SK-N-SH (cell line): ENCODE measurements at regions not wholly inside any gene's neighbourhood (a gene's known extent, or its start where the extent isn't known, plus 50 kb on each side); places are given as distances from the start of the nearest gene placed in this dataset.

ENCODE experiments used
- CTCF ChIA-PET: fragments of 300-600, 350-600 bp; formaldehyde crosslinking; extraction: SDS; loops from one replicate; lab custom pipeline; 2021; lab: Yijun Ruan, JAX
- POLR2A ChIA-PET: fragments of 350-600 bp; sonication (Branson Sonifier 250); formaldehyde crosslinking; extraction: SDS; loops from one replicate; lab custom pipeline; 2020; ENCODE audit warnings: antibody characterized with exemption, inconsistent platforms; lab: Yijun Ruan, JAX
- DNase-seq: peaks from one replicate; pipeline ENCODE4 v3.0.0; 2012
- H2AFZ ChIP-seq: fragments of 200-600 bp; sonication (generic); 2 replicates; pipeline ENCODE4 v1.8.1; 2016; ENCODE audit warnings: antibody characterized with exemption, mild to moderate bottlenecking, low read depth
- H3F3A ChIP-seq: fragments of 200-600 bp; sonication (generic); replicated peaks from 2 replicates; pipeline ENCODE3; 2016; ENCODE audit warnings: antibody characterized with exemption, mild to moderate bottlenecking; ENCODE audit not compliant: insufficient read depth
- H3K27ac ChIP-seq, 2 experiments: fragments of 200-500 bp in 1 of 2; fragments of 200-600 bp in 1 of 2; sonication (Bioruptor generic) in 1 of 2; sonication (generic), shearing (Covaris generic) in 1 of 2; 2 replicates each; pipeline versions ENCODE4 v1.5.1 to v1.6.1; 2014 to 2016; ENCODE audit warnings: low read depth in 2 of 2, inconsistent platforms in 1 of 2, low read length in 1 of 2, mild to moderate bottlenecking in 1 of 2, mixed read lengths in 1 of 2
- H3K27me3 ChIP-seq: fragments of 200-600 bp; sonication (generic), shearing (Covaris generic); 2 replicates; pipeline ENCODE4 v1.6.1; 2016; ENCODE audit warnings: mixed run types; ENCODE audit not compliant: insufficient read depth
- H3K36me3 ChIP-seq, 2 experiments: fragments of 200-500 bp in 1 of 2; fragments of 200-600 bp in 1 of 2; sonication (Bioruptor generic) in 1 of 2; sonication (generic) in 1 of 2; replicated peaks in 1 of 2; 2 replicates each; pipeline versions ENCODE3 to v1.5.1; 2014 to 2016; ENCODE audit warnings: low read length in 1 of 2, mild to moderate bottlenecking in 1 of 2; ENCODE audit not compliant: insufficient read depth in 2 of 2, control insufficient read depth in 1 of 2
- H3K4me1 ChIP-seq, 2 experiments: fragments of 200-500 bp in 1 of 2; fragments of 200-600 bp in 1 of 2; sonication (Bioruptor generic) in 1 of 2; sonication (generic), shearing (Covaris generic) in 1 of 2; 2 replicates each; pipeline versions ENCODE4 v1.5.1 to v1.6.1; 2014 to 2016; ENCODE audit warnings: low read depth in 1 of 2, low read length in 1 of 2, mixed run types in 1 of 2; ENCODE audit not compliant: insufficient read depth in 2 of 2, control insufficient read depth in 1 of 2
- H3K4me2 ChIP-seq: fragments of 200-600 bp; sonication (generic), shearing (Covaris generic); 2 replicates; pipeline ENCODE4 v1.6.1; 2017; ENCODE audit warnings: mixed run types
- H3K4me3 ChIP-seq, 2 experiments: fragments of 200-500 bp in 1 of 2; fragments of 200-600 bp in 1 of 2; sonication (Bioruptor generic) in 1 of 2; sonication (generic), shearing (Covaris generic) in 1 of 2; 2 replicates each; pipeline versions ENCODE4 v1.5.1 to v1.8.1; 2014 to 2016; ENCODE audit warnings: low read depth in 2 of 2, inconsistent platforms in 1 of 2, low read length in 1 of 2, mild to moderate bottlenecking in 1 of 2, mixed read lengths in 1 of 2, moderate library complexity in 1 of 2
- H3K79me2 ChIP-seq: fragments of 200-600 bp; sonication (generic); 2 replicates; pipeline ENCODE4 v1.8.1; 2017; ENCODE audit warnings: mild to moderate bottlenecking; ENCODE audit not compliant: insufficient read depth
- H3K9ac ChIP-seq: fragments of 200-600 bp; sonication (generic); 2 replicates; pipeline ENCODE4 v1.6.1; 2017; ENCODE audit warnings: mixed run types
- H3K9me2 ChIP-seq: fragments of 200-600 bp; sonication (generic); 2 replicates; pipeline ENCODE4 v1.6.1; 2017; ENCODE audit warnings: mixed run types
- H3K9me3 ChIP-seq: fragments of 200-600 bp; sonication (generic); 2 replicates; pipeline ENCODE4 v1.6.1; 2017; ENCODE audit warnings: mixed run types, mild to moderate bottlenecking, moderate library complexity
- H4K20me1 ChIP-seq: fragments of 200-600 bp; sonication (generic); 2 replicates; pipeline ENCODE4 v1.6.1; 2017; ENCODE audit warnings: mild to moderate bottlenecking, mixed run types; ENCODE audit not compliant: insufficient read depth
- CHD2 ChIP-seq: fragments of 150-350 bp; IDR thresholded peaks from 2 replicates; pipeline ENCODE4 v1.6.1; 2018; ENCODE audit warnings: low read length; ENCODE audit not compliant: partially characterized antibody
- ELF1 ChIP-seq: IDR thresholded peaks from 2 replicates; pipeline ENCODE4 v1.4.0; 2012
- EP300 ChIP-seq, 2 experiments: IDR thresholded peaks; 2 replicates each; pipeline versions ENCODE4 v1.4.0 to v1.6.1; 2012; ENCODE audit warnings: borderline replicate concordance in 1 of 2, low read depth in 1 of 2, low read length in 1 of 2
- EZH2phosphoT487 ChIP-seq: fragments of 200-600 bp; sonication (generic); IDR thresholded peaks from 2 replicates; pipeline ENCODE4 v1.6.1; 2017; ENCODE audit warnings: low read depth, mixed run types, mild to moderate bottlenecking, antibody characterized with exemption, moderate library complexity, borderline replicate concordance
- FOSL2 ChIP-seq: IDR thresholded peaks from 2 replicates; pipeline ENCODE4 v1.4.0; 2012; ENCODE audit warnings: low read depth, mild to moderate bottlenecking, moderate library complexity, borderline replicate concordance
- FOXJ3 ChIP-seq: sonication (generic); formaldehyde crosslinking; IDR thresholded peaks from 2 replicates; pipeline ENCODE4 v1.5.1; 2020; ENCODE audit warnings: mild to moderate bottlenecking, missing genetic modification reagents
- GABPA ChIP-seq: IDR thresholded peaks from 2 replicates; pipeline ENCODE4 v1.4.0; 2012; ENCODE audit warnings: low read depth, mild to moderate bottlenecking
- JUND ChIP-seq: IDR thresholded peaks from 2 replicates; pipeline ENCODE4 v1.4.0; 2012
- NRF1 ChIP-seq: IDR thresholded peaks from 2 replicates; pipeline ENCODE4 v1.6.1; 2012; ENCODE audit warnings: low read depth, mild to moderate bottlenecking, low read length
- PBX3 ChIP-seq: IDR thresholded peaks from 2 replicates; pipeline ENCODE4; 2012
- POLR2AphosphoS5 ChIP-seq: IDR thresholded peaks from 2 replicates; pipeline ENCODE4 v1.6.1; 2012; ENCODE audit warnings: low read depth, low read length
- RAD21 ChIP-seq: IDR thresholded peaks from 2 replicates; pipeline ENCODE4 v1.6.1; 2012; ENCODE audit warnings: mild to moderate bottlenecking, low read length
- RCOR1 ChIP-seq: fragments of 150-350 bp; IDR thresholded peaks from 2 replicates; pipeline ENCODE4 v1.6.1; 2017; ENCODE audit warnings: antibody characterized with exemption, low read length
- RXRA ChIP-seq: IDR thresholded peaks from 2 replicates; pipeline ENCODE4 v1.4.0; 2012; ENCODE audit warnings: low read depth, mild to moderate bottlenecking, borderline replicate concordance
- SIN3A ChIP-seq: IDR thresholded peaks from 2 replicates; pipeline ENCODE4 v1.6.1; 2012; ENCODE audit warnings: low read depth, mild to moderate bottlenecking, low read length, moderate library complexity, borderline replicate concordance
- SMC3 ChIP-seq: IDR thresholded peaks from 2 replicates; pipeline ENCODE4 v1.6.1; 2012; ENCODE audit warnings: low read depth, low read length, improper control_type of control experiment
- TAF1 ChIP-seq: IDR thresholded peaks from 2 replicates; pipeline ENCODE4 v1.6.1; 2012; ENCODE audit warnings: low read depth, mild to moderate bottlenecking, low read length, moderate library complexity, borderline replicate concordance
- TCF12 ChIP-seq: IDR thresholded peaks from 2 replicates; pipeline ENCODE4 v1.4.0; 2012
- YY1 ChIP-seq: IDR thresholded peaks from 2 replicates; pipeline ENCODE4 v1.4.0; 2012; ENCODE audit warnings: low read depth, mild to moderate bottlenecking
- WGBS: methylation state at CpG from one replicate; pipeline ENCODE4 v1.1.6; 2017; ENCODE audit warnings: low lambda C conversion rate; 5-methylcytosine and 5-hydroxymethylcytosine counted together
- TF ChIP-seq, protein P1 (sequence below): fragments of 150-350 bp; IDR thresholded peaks from 2 replicates; pipeline ENCODE4 v1.6.1; 2017; ENCODE audit warnings: antibody characterized with exemption, low read length, low read depth, borderline replicate concordance
- TF ChIP-seq, protein P2 (sequence below): IDR thresholded peaks from 2 replicates; pipeline ENCODE4 v1.4.0; 2012; ENCODE audit warnings: low read depth, borderline replicate concordance
- TF ChIP-seq, protein P3 (sequence below): fragments of 150-350 bp; IDR thresholded peaks from 2 replicates; pipeline ENCODE4 v1.6.1; 2016; ENCODE audit warnings: mild to moderate bottlenecking, low read depth, low read length

- no peak for TF ChIP-seq PBX3
These were observed 479.4 kb downstream of the IRS2 start (continued) for GRCh38 chr13:109307027-109307426.

DNA sequence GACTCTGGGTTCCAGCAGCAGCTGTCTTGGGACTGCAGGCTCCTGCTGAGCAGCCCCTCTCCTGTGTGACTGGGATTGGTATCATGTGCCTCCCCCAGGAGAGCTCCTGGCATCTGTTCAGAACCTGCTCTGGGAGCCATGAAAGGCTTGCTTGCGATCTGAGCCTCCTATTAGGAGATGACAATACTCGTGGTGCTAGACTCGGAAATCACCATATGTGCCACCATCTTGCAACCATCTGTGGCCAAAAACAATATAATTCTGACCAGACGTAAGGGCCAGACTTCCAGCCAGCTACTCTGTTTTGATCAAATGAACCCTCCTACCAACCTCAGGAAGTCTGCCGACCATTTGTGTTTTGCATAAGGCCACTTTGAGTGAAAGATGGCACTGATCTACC is 484.7 kb downstream of the IRS2 start:
- Histone ChIP-seq H3K4me2 (no peak overlapping the region), H3K27me3 (no peaks in the 10 kb centered on the region), H4K20me1 (no peaks in the 10 kb centered on the region), H3K9ac (no peak overlapping the region), H3K9me3 (no peaks in the 10 kb centered on the region), H3F3A (peaks cover 10% of the 10 kb centered on the region), H2AFZ (no peak overlapping the region), H3K9me2 (no peaks in the 10 kb centered on the region), H3K4me1 (peaks cover 0 to 9% of the 10 kb centered on the region in 2 experiments; a peak in 3 of 4 replicates), H3K4me3 (no peak overlapping the region), H3K27ac (peak overlapping the region in 1 of 2 experiments; percentile 71; a peak in 2 of 4 replicates), H3K36me3 (no peaks in the 10 kb centered on the region), H3K79me2 (no peaks in the 10 kb centered on the region)
- TF ChIP-seq RAD21, result no peak
- TF ChIP-seq, protein P1, sequence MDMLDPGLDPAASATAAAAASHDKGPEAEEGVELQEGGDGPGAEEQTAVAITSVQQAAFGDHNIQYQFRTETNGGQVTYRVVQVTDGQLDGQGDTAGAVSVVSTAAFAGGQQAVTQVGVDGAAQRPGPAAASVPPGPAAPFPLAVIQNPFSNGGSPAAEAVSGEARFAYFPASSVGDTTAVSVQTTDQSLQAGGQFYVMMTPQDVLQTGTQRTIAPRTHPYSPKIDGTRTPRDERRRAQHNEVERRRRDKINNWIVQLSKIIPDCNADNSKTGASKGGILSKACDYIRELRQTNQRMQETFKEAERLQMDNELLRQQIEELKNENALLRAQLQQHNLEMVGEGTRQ, result no peak
- TF ChIP-seq SMC3, result no peak
- 0 out of 2 replicates have a peak, but pooled peaks have one; percentile 10 for TF ChIP-seq TCF12
- peak in 1 of 2 experiments; percentile 35; a peak in 1 of 4 replicates for TF ChIP-seq EP300 (IDR thresholded peaks at IDR 0.05; ENCODE audit: borderline replicate concordance in 1 of 2, low read depth in 1 of 2, low read length in 1 of 2)
- TF ChIP-seq, protein P2, sequence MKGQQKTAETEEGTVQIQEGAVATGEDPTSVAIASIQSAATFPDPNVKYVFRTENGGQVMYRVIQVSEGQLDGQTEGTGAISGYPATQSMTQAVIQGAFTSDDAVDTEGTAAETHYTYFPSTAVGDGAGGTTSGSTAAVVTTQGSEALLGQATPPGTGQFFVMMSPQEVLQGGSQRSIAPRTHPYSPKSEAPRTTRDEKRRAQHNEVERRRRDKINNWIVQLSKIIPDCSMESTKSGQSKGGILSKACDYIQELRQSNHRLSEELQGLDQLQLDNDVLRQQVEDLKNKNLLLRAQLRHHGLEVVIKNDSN, result no peak
- no peak for TF ChIP-seq SIN3A
- TF ChIP-seq YY1, result no peak
- TF ChIP-seq CHD2, result peak; percentile 13
- no peak for TF ChIP-seq JUND
- TF ChIP-seq, protein P3, sequence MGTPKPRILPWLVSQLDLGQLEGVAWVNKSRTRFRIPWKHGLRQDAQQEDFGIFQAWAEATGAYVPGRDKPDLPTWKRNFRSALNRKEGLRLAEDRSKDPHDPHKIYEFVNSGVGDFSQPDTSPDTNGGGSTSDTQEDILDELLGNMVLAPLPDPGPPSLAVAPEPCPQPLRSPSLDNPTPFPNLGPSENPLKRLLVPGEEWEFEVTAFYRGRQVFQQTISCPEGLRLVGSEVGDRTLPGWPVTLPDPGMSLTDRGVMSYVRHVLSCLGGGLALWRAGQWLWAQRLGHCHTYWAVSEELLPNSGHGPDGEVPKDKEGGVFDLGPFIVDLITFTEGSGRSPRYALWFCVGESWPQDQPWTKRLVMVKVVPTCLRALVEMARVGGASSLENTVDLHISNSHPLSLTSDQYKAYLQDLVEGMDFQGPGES, result no peak
- TF ChIP-seq EZH2phosphoT487, result no peak
- TF ChIP-seq GABPA, result no peak
- TF ChIP-seq FOSL2, result no peak
- TF ChIP-seq ELF1, result no peak
- TF ChIP-seq POLR2AphosphoS5, result no peak
- no peak for TF ChIP-seq RXRA
- TF ChIP-seq FOXJ3 (CRISPR knock-in tag), result no peak
- TF ChIP-seq PBX3, result no peak
- TF ChIP-seq TAF1, result no peak
- TF ChIP-seq RCOR1, result peak; percentile 16; the same call in 1 of the 2 replicates
- TF ChIP-seq NRF1, result no peak
- 73% methylated on average over 4 of the region's 5 CpGs for WGBS
- ChIA-PET CTCF (no interaction called here), POLR2A (no interaction called here)
- peak; percentile 36 for DNase-seq
